Astrocyte (in vitro differentiated cells and primary cell): ENCODE measurements at regions not wholly inside any gene's neighbourhood (a gene's known extent, or its start where the extent isn't known, plus 50 kb on each side); places are given as distances from the start of the nearest gene placed in this dataset.

Experiments used
- EZH2 ChIP-seq: IDR thresholded peaks from 2 replicates; pipeline ENCODE4 v1.6.1; 2012; ENCODE audit warnings: mild to moderate bottlenecking, low read length, inconsistent platforms; ENCODE audit not compliant: insufficient read depth
- TF ChIP-seq, protein P1 (sequence below): IDR thresholded peaks from 2 replicates; pipeline ENCODE4 v1.5.1; 2011; ENCODE audit warnings: low read depth, mild to moderate bottlenecking, inconsistent platforms, low read length, moderate library complexity; ENCODE audit not compliant: insufficient read depth

DNA sequence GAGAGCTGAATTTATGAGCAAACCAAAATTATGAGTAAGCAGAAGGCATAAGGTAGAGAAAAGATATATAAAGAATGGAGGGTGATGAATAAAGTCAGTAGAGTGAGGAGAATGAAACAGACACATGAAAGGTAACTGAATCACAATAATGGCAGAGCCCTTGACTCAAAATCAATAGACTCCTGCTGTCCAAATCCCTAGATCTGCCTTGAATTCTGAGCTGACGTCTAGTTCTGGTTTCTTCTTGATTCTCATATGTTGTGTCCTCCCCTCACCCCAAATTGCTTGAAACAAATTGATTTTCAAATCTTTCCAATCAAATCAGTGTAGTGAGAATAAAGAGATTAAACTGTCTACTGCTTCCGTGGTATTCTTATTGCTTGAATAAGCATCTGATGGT, 86.6 kb upstream of the IQCM start:
- TF ChIP-seq, protein P1, sequence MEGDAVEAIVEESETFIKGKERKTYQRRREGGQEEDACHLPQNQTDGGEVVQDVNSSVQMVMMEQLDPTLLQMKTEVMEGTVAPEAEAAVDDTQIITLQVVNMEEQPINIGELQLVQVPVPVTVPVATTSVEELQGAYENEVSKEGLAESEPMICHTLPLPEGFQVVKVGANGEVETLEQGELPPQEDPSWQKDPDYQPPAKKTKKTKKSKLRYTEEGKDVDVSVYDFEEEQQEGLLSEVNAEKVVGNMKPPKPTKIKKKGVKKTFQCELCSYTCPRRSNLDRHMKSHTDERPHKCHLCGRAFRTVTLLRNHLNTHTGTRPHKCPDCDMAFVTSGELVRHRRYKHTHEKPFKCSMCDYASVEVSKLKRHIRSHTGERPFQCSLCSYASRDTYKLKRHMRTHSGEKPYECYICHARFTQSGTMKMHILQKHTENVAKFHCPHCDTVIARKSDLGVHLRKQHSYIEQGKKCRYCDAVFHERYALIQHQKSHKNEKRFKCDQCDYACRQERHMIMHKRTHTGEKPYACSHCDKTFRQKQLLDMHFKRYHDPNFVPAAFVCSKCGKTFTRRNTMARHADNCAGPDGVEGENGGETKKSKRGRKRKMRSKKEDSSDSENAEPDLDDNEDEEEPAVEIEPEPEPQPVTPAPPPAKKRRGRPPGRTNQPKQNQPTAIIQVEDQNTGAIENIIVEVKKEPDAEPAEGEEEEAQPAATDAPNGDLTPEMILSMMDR: no peak
- no peak for TF ChIP-seq EZH2
